Nephron (organoid): ENCODE measurements at regions not wholly inside any gene's neighbourhood (a gene's known extent, or its start where the extent isn't known, plus 50 kb on each side); places are given as distances from the start of the nearest gene placed in this dataset.

Source experiments
- H3K27ac Mint-ChIP-seq, 3 experiments: 2 replicates each; pipeline ENCODE4 v1.8.0; 2020; ENCODE audit warnings: mixed read lengths in 3 of 3, mild to moderate bottlenecking in 2 of 3, moderate library complexity in 1 of 3
- H3K27me3 Mint-ChIP-seq: 2 replicates; pipeline ENCODE4 v1.8.0; 2021; ENCODE audit warnings: low read depth, mild to moderate bottlenecking, moderate library complexity, mixed read lengths
- H3K36me3 Mint-ChIP-seq: 2 replicates; pipeline ENCODE4 v1.8.0; 2020; ENCODE audit warnings: low read depth, mixed read lengths
- H3K4me1 Mint-ChIP-seq: 2 replicates; pipeline ENCODE4 v1.8.0; 2020; ENCODE audit warnings: mixed read lengths
- H3K4me3 Mint-ChIP-seq, 3 experiments: 2 replicates each; pipeline ENCODE4 v1.8.0; 2020; ENCODE audit warnings: mild to moderate bottlenecking in 3 of 3, mixed read lengths in 3 of 3, moderate library complexity in 2 of 3
- H3K9me3 Mint-ChIP-seq: 2 replicates; pipeline ENCODE4 v1.8.0; 2020; ENCODE audit warnings: mixed read lengths
- TF ChIP-seq, protein P1 (sequence below), 3 experiments: fragments of 200-600 bp; sonication (generic); IDR thresholded peaks; one replicate each; pipeline ENCODE4 v1.5.0; 2021; ENCODE audit warnings: antibody characterized with exemption in 3 of 3; ENCODE audit not compliant: unreplicated experiment in 3 of 3

DNA sequence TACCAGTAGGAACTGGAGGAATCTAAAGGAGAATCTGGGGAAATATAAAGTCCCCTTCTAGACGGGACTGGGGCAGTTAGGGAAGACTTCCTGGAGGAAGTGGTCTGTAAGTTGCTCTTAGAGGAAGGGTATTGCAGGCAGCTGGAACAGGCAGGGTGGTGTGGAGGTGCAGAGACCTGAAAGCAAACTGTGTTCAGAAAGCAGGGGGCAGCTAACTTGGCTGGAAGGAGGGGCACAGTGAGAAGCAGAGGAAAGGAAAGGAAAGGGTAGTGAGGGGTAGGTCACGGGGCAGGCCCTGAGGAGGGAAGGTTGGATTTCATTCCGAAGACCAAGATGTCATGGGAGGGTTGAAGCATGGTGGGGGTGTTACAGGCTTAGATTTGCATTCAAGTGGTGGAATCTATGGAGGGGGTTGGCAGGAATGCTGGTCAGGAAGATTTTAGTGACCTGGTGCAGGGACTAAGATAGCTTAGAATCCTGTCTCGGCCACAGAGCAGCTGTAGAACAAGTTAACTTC is 240.7 kb downstream of the FOXD2 start:
- TF ChIP-seq, protein P1, sequence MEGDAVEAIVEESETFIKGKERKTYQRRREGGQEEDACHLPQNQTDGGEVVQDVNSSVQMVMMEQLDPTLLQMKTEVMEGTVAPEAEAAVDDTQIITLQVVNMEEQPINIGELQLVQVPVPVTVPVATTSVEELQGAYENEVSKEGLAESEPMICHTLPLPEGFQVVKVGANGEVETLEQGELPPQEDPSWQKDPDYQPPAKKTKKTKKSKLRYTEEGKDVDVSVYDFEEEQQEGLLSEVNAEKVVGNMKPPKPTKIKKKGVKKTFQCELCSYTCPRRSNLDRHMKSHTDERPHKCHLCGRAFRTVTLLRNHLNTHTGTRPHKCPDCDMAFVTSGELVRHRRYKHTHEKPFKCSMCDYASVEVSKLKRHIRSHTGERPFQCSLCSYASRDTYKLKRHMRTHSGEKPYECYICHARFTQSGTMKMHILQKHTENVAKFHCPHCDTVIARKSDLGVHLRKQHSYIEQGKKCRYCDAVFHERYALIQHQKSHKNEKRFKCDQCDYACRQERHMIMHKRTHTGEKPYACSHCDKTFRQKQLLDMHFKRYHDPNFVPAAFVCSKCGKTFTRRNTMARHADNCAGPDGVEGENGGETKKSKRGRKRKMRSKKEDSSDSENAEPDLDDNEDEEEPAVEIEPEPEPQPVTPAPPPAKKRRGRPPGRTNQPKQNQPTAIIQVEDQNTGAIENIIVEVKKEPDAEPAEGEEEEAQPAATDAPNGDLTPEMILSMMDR (IDR thresholded peaks at IDR 0.05; ENCODE audit: unreplicated experiment in 3 of 3): no peak
- Mint-ChIP-seq H3K9me3 (peaks cover 3% of the 10 kb centered on the region), H3K36me3 (no peaks in the 10 kb centered on the region), H3K27ac (peak overlapping the region; percentile 21 to 78 (median 70)), H3K4me3 (no peak overlapping the region), H3K4me1 (peaks cover 42% of the 10 kb centered on the region), H3K27me3 (peaks cover 15% of the 10 kb centered on the region)

GRCh38 chr1:47679301-47679791 is 241.5 kb downstream of the FOXD2 start:
- peaks cover 15% of the 10 kb centered on the region for H3K27me3 Mint-ChIP-seq
- peaks cover 48% of the 10 kb centered on the region for H3K4me1 Mint-ChIP-seq
- H3K27ac Mint-ChIP-seq: peak overlapping the region; percentile 70 to 80 (median 78)
- TF ChIP-seq, protein P1 (IDR thresholded peaks at IDR 0.05; ENCODE audit: unreplicated experiment in 3 of 3): no peak
- H3K4me3 Mint-ChIP-seq: no peak overlapping the region
- no peaks in the 10 kb centered on the region for H3K36me3 Mint-ChIP-seq
- no peaks in the 10 kb centered on the region for H3K9me3 Mint-ChIP-seq

DNA sequence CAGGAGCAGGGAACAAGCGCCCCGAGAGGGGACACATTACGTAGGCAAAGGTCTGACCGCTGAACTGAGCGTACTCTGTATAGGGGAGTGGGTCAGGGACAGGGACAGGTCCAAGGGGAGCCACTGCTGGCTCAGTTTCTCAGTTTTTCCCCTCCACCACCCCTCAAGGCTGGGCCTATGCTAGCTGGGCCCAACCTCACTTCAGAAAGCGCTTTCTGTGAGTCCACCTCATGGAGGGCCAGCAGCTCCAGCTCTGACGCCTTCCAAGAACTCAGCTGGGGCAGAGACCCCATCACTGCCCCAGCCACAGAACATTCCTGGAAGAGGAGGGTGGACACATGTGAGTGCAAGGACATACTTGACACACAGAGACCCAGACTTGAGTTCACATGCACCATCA is 242.0 kb downstream of the FOXD2 start:
- H3K27me3 Mint-ChIP-seq: peaks cover 15% of the 10 kb centered on the region
- H3K4me3 Mint-ChIP-seq: no peak overlapping the region
- no peaks in the 10 kb centered on the region for H3K9me3 Mint-ChIP-seq
- TF ChIP-seq, protein P1 (IDR thresholded peaks at IDR 0.05; ENCODE audit: unreplicated experiment in 3 of 3): no peak
- no peaks in the 10 kb centered on the region for H3K36me3 Mint-ChIP-seq
- peak overlapping the region; percentile 70 to 80 (median 78) for H3K27ac Mint-ChIP-seq
- peaks cover 53% of the 10 kb centered on the region for H3K4me1 Mint-ChIP-seq

DNA sequence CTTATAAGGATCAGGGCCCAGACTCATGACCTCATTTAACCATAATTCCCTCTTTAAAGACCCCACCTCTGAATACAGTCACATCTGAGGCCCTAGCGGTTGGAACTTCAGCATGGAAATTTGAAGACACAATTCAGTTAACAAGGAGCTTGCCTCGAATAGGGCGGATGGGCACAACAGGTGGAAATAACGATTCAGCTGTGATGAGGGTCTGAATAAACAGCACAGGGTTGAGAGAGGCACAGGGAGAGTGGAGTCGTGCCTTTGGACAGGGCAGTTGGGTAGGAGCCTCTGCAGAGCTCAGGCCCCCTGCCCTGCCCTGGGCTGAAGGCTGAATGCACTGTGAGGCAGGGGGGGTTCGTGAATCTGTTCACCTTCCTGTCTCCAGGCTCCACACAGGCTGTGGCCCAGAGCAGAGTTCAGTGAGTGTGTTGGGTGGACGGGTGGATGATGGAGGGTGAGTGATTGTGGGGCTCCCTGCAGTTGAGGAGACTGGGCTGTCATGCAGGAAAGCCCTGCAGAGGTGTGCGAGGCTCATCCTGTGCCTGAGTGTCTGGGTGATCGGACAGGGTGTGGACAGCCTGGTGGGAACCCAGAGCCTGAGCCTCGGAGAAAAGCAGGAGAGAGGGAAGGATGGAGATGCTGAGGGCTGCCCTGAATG is 243.1 kb downstream of the FOXD2 start:
- Mint-ChIP-seq H3K27me3 (peaks cover 15% of the 10 kb centered on the region), H3K4me1 (peaks cover 61% of the 10 kb centered on the region), H3K27ac (no peak overlapping the region), H3K4me3 (no peak overlapping the region), H3K36me3 (no peaks in the 10 kb centered on the region), H3K9me3 (no peaks in the 10 kb centered on the region)
- TF ChIP-seq, protein P1 (IDR thresholded peaks at IDR 0.05; ENCODE audit: unreplicated experiment in 3 of 3): no peak

GRCh38 chr1:47681735-47682134 is 243.9 kb downstream of the FOXD2 start:
- Mint-ChIP-seq H3K4me3 (no peak overlapping the region), H3K9me3 (no peaks in the 10 kb centered on the region), H3K27ac (peak overlapping the region in 1 of 3 experiments; percentile 28), H3K36me3 (no peaks in the 10 kb centered on the region), H3K4me1 (peaks cover 63% of the 10 kb centered on the region), H3K27me3 (peaks cover 15% of the 10 kb centered on the region)
- TF ChIP-seq, protein P1 (IDR thresholded peaks at IDR 0.05; ENCODE audit: unreplicated experiment in 3 of 3): no peak

GRCh38 chr1:47682198-47682597 is 244.4 kb downstream of the FOXD2 start:
- Mint-ChIP-seq H3K9me3 (no peaks in the 10 kb centered on the region), H3K4me3 (no peak overlapping the region), H3K36me3 (no peaks in the 10 kb centered on the region)

More at GRCh38 chr1:47682198-47682597, 244.4 kb downstream of the FOXD2 start:
- H3K27ac Mint-ChIP-seq: peak overlapping the region in 1 of 3 experiments; percentile 28
- H3K4me1 Mint-ChIP-seq: peaks cover 63% of the 10 kb centered on the region
- peaks cover 15% of the 10 kb centered on the region for H3K27me3 Mint-ChIP-seq
- TF ChIP-seq, protein P1 (IDR thresholded peaks at IDR 0.05; ENCODE audit: unreplicated experiment in 3 of 3): no peak
